GM12874 (cell line): ENCODE measurements at regions not wholly inside any gene's neighbourhood (a gene's known extent, or its start where the extent isn't known, plus 50 kb on each side); places are given as distances from the start of the nearest gene placed in this dataset.

ENCODE experiments used
- CTCF ChIP-seq: IDR thresholded peaks from 2 replicates; pipeline ENCODE4 v1.5.1; 2011; ENCODE audit warnings: low read depth, mild to moderate bottlenecking, control low read depth, low read length, moderate library complexity; ENCODE audit not compliant: insufficient read depth

- TF ChIP-seq CTCF: no peak
Observed at GRCh38 chr4:35689870-35690269, 554.4 kb downstream of the ARAP2 start.

GRCh38 chr4:35690271-35690670, 554.0 kb downstream of the ARAP2 start:
- TF ChIP-seq CTCF: no peak

- TF ChIP-seq CTCF: no peak
Observed at GRCh38 chr4:35695003-35695402, 549.3 kb downstream of the ARAP2 start.

- TF ChIP-seq CTCF: no peak
Observed at GRCh38 chr4:35695421-35695820, 548.9 kb downstream of the ARAP2 start.

GRCh38 chr4:35697210-35697736, 547.0 kb downstream of the ARAP2 start:
- TF ChIP-seq CTCF: no peak

- no peak for TF ChIP-seq CTCF
Observed at GRCh38 chr4:35700663-35701062, 543.7 kb downstream of the ARAP2 start.

GRCh38 chr4:35709080-35709479, 535.2 kb downstream of the ARAP2 start:
- TF ChIP-seq CTCF: no peak
